SK-N-DZ (cell line): ENCODE measurements at regions not wholly inside any gene's neighbourhood (a gene's known extent, or its start where the extent isn't known, plus 50 kb on each side); places are given as distances from the start of the nearest gene placed in this dataset.
"Not testable (repeated sequence)": the region's sequence is repeated elsewhere in the genome, so short reads cannot be mapped to it uniquely, and the experiment has no call there.

ENCODE experiments used
- DNase-seq: peaks from one replicate; pipeline ENCODE4 v3.0.0-alpha.2; 2015; ENCODE audit warnings: low spot score

DNA sequence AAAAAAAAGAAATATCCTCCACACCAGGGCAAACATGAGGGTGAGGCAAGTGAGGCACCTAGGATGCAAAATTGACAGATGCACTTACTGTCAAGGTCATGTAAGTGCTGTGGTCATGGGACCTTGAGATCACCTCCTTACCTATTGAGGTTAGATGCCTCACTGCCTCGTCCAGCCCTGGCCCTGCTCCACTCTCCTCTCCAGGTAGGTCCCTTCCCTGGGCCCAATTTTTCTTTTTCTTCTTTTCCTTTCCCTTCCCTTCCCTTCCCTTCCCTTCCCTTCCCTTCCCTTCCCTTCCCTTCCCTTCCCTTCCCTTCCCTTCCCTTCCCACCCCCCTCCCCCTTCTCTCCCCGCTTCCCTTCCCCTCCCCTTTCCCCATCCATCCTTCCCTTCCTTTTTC lies 71.1 kb upstream of the DLG1 start:
- no peak for DNase-seq

DNA sequence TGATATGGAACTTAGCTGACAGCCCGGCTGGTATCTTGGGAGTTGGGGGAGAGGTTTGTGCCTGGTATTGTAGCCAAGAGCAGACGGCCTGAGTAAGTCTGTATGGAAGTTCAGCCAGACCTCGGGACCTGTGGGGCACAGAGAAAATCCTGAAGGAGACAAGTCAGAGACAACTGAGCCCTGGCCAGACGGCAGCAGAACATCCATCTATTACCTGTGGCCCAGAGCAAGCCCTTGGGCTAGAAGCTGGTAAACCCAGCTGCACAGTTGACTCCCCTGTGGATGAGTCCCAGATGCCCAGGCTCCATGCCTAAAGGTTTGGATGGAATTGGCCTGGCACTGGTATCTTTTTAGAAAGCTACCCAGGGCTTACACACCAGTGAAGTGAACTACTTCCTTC lies 70.4 kb upstream of the DLG1 start:
- DNase-seq = no peak

- no peak for DNase-seq
Observed at GRCh38 chr3:197368330-197368729, 69.9 kb upstream of the DLG1 start.

GRCh38 chr3:197367081-197367780 lies 68.8 kb upstream of the DLG1 start:
- no peak for DNase-seq

DNA sequence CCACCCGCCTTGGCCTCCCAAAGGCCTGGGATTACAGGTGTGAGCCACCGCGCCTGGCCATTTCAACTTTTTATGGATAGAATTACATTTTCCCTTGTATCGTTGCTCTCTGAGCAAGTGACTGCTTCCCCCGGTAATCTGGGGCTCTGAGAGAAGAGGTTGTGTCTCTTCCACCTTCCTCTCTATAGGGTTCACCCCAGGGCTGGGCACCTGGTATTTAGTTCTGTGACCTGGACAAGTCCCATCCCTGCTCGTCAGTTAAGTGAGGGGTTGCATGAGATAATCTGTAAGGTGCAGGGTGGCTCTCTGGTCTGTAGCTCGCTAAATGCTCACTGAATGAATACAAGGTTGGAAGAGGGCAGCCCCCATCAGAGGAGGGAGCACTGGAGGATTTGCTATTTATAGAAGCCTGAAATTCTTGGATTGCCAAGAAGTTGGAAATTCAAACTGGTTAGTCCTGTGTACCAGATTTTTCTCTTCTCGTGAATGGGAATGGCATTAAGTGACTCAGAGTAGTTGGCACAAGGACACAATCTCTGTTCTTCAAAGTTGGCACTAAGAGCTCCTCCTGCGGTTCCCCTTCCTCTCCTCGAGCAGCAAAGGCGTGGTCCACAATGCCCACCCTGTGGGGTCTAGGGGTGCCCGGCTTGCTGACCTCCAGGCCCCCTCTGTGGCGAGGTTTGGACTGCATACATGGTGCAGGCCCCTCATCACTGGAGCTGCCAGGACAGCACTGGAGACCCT lies 68.1 kb upstream of the DLG1 start:
- DNase-seq = no peak

GRCh38 chr3:197365586-197365985 lies 67.2 kb upstream of the DLG1 start:
- DNase-seq = no peak

DNA sequence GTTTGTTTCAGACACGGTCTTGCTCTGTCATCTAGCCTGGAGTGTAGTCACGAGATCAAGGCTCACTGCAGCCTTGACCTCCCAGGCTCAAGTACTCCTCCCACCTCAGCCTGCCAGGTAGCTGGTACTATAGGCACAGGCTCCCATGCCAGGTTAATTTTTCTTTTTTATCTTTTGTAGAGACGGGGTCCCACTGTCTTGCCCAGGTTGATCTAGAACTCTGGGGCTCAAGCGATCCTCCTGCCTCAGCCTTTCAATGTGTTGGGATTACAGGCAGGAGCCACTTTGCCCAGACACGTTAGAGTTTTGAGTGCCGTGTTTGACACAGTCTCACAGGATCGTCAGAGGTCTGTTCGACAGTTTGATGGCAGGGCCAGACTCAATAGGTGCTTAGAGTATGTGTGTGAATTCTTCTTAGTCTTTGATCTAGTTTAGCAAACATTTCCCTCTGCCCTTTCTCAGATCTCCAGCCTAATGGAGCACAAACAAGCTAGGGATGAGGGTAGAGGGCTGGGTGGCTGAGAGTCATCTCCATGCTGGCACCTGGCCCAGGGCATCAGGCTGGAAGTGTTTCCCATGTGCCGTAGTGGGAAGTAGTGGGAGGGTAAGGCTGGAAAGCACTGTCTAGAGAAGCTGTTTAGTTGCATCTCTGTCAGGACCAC lies 66.1 kb upstream of the DLG1 start:
- no peak for DNase-seq

DNA sequence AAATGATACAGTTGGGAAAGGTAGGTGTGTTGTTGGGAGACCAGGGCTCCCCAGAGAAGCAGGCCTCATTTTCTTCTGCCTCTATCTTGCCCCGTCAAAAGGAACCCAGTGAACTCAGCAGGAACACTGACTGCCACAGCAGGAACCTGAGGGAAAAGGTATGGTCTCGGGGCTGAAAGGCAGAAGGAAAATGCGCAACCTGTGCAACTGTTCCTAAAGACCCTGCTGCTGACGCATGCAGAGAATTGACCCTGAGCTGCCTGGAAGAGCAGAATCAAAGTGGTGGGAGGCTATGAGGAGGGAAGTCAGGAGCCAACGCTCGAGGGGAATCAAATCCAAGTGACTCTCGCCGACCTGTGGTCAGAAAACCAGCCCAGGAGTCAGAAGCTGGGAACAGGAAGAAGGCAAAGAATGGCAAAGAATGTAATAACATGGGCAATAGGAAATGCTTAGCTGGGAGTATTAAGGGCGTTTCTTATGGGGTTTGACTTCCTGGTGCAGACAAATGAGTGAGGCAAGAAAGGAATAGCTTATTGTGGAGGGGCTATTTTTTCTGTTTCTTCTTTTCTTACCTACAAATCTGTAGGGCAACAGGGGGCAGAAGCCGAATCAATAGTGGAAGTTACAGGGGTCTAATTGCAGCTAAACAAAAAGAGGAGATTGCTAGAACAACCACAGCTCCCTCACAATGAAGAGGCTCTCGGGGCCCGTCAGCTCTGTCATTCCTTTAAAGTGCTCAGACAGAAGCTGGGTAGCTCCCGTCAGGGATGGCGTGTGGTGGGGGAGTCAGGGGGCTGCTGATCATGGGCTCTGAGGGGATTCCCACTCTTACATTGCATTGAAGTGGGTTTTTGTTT lies 65.4 kb upstream of the DLG1 start:
- no peak for DNase-seq

- DNase-seq = no peak
Observed at GRCh38 chr3:197362081-197362480, 63.7 kb upstream of the DLG1 start.

- not testable (repeated sequence) for DNase-seq
Observed at GRCh38 chr3:197360095-197360494, 61.7 kb upstream of the DLG1 start.

- DNase-seq = not testable (repeated sequence)
Observed at GRCh38 chr3:197359476-197359875, 61.1 kb upstream of the DLG1 start.

- no peak for DNase-seq
Observed at GRCh38 chr3:197356741-197357140, 58.3 kb upstream of the DLG1 start.

GRCh38 chr3:197356275-197356674 lies 57.9 kb upstream of the DLG1 start:
- no peak for DNase-seq

GRCh38 chr3:197355713-197356112 lies 57.3 kb upstream of the DLG1 start:
- DNase-seq = no peak

- DNase-seq = peak; percentile 79
Observed at GRCh38 chr3:197354568-197355001, 56.2 kb upstream of the DLG1 start.

- DNase-seq = no peak
Observed at GRCh38 chr3:197353867-197354567, 55.6 kb upstream of the DLG1 start.

DNA sequence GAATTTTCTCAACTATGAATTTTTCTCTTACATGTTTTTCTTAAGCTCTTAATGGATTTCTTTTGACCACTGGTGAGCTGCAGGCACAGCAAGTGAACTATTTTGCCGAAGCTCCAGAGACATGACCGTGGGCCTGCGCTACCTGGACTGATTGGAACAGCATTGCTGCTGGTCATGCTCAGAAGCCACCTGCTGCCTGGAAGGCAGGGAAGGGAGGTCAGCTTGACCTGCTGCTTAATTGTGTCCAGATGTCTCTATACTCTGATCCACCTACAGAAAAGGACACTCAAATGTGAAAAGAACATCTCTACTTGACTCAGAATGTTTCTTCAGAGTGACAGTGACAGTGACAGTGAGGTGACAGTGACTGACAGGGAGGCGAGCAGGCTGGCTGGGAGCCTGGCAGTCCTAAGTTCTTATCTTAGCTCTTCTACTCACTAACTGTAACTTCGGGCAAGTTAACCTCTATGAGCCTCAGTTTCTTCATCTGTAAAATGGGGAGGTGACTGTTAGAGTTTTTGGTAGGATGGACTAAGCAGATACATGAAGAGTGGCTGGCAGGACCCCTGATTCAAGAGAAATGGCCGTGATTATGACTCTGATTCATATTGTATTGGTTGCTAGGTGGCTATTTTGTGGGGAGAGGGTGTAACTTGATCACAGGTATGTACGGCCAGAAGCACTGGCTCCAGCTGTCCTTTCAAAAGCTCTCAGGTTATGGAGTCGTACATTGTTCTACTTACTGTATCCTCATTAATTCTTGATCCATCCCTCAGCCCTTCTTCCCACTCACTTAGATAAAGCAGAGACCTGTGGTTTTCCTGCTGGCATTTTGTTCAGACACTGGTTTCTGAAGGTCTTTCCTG lies 54.8 kb upstream of the DLG1 start:
- no peak for DNase-seq

- DNase-seq = peak; percentile 41
Observed at GRCh38 chr3:197352382-197352781, 54.0 kb upstream of the DLG1 start.

DNA sequence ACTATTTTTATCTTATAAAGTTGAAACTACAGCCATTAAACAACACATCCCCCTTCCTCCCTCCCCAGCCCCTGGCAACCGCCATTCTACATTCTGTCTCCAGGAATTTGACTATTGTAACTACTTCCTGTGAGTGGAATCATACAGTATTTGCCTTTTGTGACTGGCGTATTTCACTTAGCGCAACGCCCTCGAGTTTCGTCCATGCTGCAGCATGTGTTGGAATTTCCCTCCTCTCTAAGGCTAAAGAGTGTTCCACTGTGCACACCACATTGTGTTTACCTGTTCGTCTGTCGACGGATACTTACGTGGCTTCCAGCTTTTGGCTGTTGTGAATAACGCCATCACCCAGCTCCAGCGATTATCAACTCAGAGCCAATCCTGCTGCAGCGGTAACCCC lies 52.0 kb upstream of the DLG1 start:
- no peak for DNase-seq

DNA sequence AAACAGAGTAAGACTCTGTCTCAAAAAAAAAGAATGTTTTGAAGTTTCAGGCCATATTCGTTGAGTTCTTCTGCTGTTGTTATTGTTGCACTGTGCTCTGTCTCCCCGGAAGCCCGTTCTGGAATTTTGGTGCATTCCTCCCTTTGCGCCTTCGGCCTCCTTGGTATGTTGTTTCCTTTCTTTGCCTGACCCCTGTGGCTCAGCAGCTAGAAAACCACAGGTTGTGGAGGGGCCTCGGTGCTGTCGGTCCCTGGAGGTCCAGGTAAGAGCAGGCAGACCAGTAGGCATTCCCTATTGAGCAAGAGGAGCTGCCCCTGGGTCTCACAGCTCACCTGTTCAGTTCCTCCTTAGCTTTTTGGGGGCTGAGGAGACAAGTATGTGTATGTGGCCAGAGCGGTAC lies 51.0 kb upstream of the DLG1 start:
- no peak for DNase-seq
